ENCODE measurements at regions not wholly inside any gene's neighbourhood (a gene's known extent, or its start where the extent isn't known, plus 50 kb on each side); places are given as distances from the start of the nearest gene placed in this dataset.

DNA sequence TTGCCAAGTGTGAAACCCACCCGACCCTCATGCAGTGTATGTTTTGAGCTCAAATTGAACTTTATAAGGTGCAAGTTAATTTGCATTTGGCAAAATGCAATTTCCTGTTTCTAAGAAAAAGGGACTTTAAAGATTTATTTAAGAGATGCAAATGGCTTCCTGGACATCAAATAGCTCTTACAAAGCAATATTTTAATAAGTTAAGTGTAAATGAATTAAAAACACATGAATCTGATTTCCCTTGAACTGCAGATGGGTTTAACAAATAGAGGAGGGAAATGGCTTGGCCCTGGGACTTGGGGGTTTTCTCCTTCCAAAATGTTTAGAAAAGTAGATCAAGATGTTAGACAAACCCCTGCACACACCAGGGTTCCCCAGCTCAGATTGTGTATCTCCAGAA, 116.0 kb downstream of the EN1 start (continued):
- TF ChIP-seq PTTG1 (tag; IDR thresholded peaks at IDR 0.05; ENCODE audit: low read depth) (no peak), BRCA1 (IDR thresholded peaks at IDR 0.05) (no peak), BRCA1 (CRISPR knock-in tag; IDR thresholded peaks at IDR 0.05) (no peak), ZNF561 (CRISPR knock-in tag; conservative IDR thresholded peaks at IDR 0.05) (no peak), ERF (CRISPR knock-in tag; IDR thresholded peaks at IDR 0.05) (no peak)

DNA sequence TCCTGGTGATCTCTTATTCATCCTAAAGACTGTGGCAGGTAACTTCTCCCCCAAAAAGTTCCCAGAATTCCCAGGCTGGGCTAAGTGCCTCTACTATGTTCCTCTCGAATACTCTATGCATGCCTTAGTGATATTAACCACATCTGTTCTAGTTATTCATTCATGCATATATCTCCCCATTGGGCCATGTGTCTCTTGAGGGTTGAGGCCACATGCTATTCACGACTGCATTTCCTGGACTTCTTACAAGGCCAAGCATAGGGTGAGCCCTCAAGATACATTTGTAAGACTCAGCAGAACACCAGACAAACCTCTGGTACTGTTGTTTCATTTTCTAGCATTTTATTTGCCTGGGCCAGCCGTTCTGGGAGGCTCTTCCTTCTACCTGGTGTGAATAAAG, 117.0 kb downstream of the EN1 start:
- no peaks in the 10 kb centered on the region for H3K9me3 ChIP-seq (replicated peaks; ENCODE audit: control insufficient read depth, insufficient read depth, low read depth, low read length)
- intact Hi-C loops (cut with micrococcal nuclease), result no loop called here
- in situ Hi-C loops (cut with MboI), result no loop called here
- POLR2A ChIA-PET, result interaction anchor here (0.7 kb wide), 1 partner anchor 551 kb away, joined by 3 read pairs; no protein-coding TSS in a partner anchor
- ATAC-seq, result peak; percentile 44
- CTCF ChIA-PET (ENCODE audit: low intra/inter-chr PET ratio), result no interaction called here
- H2AFZ ChIP-seq (ENCODE audit: low read depth, low read length), result peak overlapping the region; percentile 60
- H3K36me3 ChIP-seq (ENCODE audit: control insufficient read depth, insufficient read depth, low read length), result no peaks in the 10 kb centered on the region
- H3K79me2 ChIP-seq (ENCODE audit: control insufficient read depth, insufficient read depth, low read length), result no peaks in the 10 kb centered on the region
- WGBS (ENCODE audit: insufficient coverage, low coverage, missing lambda C conversion rate), result 12% methylated on average over 3 of the region's 3 CpGs
- no peak overlapping the region for H3K4me2 ChIP-seq (ENCODE audit: insufficient read depth, low read length)
- no peak overlapping the region for H3K9ac ChIP-seq (ENCODE audit: insufficient read depth in 1 of 2, low read depth in 2 of 2, low read length in 2 of 2)
- no peak for DNase-seq (ENCODE audit: extremely low read depth in 1 of 4, low spot score in 3 of 4)
- peak; percentile 19 for FAIRE-seq
- peak; percentile 61; the same call in 1 of the 2 replicates for TF ChIP-seq L3MBTL2 (IDR thresholded peaks at IDR 0.05)
- TF ChIP-seq, protein P1, sequence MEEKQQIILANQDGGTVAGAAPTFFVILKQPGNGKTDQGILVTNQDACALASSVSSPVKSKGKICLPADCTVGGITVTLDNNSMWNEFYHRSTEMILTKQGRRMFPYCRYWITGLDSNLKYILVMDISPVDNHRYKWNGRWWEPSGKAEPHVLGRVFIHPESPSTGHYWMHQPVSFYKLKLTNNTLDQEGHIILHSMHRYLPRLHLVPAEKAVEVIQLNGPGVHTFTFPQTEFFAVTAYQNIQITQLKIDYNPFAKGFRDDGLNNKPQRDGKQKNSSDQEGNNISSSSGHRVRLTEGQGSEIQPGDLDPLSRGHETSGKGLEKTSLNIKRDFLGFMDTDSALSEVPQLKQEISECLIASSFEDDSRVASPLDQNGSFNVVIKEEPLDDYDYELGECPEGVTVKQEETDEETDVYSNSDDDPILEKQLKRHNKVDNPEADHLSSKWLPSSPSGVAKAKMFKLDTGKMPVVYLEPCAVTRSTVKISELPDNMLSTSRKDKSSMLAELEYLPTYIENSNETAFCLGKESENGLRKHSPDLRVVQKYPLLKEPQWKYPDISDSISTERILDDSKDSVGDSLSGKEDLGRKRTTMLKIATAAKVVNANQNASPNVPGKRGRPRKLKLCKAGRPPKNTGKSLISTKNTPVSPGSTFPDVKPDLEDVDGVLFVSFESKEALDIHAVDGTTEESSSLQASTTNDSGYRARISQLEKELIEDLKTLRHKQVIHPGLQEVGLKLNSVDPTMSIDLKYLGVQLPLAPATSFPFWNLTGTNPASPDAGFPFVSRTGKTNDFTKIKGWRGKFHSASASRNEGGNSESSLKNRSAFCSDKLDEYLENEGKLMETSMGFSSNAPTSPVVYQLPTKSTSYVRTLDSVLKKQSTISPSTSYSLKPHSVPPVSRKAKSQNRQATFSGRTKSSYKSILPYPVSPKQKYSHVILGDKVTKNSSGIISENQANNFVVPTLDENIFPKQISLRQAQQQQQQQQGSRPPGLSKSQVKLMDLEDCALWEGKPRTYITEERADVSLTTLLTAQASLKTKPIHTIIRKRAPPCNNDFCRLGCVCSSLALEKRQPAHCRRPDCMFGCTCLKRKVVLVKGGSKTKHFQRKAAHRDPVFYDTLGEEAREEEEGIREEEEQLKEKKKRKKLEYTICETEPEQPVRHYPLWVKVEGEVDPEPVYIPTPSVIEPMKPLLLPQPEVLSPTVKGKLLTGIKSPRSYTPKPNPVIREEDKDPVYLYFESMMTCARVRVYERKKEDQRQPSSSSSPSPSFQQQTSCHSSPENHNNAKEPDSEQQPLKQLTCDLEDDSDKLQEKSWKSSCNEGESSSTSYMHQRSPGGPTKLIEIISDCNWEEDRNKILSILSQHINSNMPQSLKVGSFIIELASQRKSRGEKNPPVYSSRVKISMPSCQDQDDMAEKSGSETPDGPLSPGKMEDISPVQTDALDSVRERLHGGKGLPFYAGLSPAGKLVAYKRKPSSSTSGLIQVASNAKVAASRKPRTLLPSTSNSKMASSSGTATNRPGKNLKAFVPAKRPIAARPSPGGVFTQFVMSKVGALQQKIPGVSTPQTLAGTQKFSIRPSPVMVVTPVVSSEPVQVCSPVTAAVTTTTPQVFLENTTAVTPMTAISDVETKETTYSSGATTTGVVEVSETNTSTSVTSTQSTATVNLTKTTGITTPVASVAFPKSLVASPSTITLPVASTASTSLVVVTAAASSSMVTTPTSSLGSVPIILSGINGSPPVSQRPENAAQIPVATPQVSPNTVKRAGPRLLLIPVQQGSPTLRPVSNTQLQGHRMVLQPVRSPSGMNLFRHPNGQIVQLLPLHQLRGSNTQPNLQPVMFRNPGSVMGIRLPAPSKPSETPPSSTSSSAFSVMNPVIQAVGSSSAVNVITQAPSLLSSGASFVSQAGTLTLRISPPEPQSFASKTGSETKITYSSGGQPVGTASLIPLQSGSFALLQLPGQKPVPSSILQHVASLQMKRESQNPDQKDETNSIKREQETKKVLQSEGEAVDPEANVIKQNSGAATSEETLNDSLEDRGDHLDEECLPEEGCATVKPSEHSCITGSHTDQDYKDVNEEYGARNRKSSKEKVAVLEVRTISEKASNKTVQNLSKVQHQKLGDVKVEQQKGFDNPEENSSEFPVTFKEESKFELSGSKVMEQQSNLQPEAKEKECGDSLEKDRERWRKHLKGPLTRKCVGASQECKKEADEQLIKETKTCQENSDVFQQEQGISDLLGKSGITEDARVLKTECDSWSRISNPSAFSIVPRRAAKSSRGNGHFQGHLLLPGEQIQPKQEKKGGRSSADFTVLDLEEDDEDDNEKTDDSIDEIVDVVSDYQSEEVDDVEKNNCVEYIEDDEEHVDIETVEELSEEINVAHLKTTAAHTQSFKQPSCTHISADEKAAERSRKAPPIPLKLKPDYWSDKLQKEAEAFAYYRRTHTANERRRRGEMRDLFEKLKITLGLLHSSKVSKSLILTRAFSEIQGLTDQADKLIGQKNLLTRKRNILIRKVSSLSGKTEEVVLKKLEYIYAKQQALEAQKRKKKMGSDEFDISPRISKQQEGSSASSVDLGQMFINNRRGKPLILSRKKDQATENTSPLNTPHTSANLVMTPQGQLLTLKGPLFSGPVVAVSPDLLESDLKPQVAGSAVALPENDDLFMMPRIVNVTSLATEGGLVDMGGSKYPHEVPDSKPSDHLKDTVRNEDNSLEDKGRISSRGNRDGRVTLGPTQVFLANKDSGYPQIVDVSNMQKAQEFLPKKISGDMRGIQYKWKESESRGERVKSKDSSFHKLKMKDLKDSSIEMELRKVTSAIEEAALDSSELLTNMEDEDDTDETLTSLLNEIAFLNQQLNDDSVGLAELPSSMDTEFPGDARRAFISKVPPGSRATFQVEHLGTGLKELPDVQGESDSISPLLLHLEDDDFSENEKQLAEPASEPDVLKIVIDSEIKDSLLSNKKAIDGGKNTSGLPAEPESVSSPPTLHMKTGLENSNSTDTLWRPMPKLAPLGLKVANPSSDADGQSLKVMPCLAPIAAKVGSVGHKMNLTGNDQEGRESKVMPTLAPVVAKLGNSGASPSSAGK (IDR thresholded peaks at IDR 0.05), result peak; percentile 44
- TF ChIP-seq, protein P2, sequence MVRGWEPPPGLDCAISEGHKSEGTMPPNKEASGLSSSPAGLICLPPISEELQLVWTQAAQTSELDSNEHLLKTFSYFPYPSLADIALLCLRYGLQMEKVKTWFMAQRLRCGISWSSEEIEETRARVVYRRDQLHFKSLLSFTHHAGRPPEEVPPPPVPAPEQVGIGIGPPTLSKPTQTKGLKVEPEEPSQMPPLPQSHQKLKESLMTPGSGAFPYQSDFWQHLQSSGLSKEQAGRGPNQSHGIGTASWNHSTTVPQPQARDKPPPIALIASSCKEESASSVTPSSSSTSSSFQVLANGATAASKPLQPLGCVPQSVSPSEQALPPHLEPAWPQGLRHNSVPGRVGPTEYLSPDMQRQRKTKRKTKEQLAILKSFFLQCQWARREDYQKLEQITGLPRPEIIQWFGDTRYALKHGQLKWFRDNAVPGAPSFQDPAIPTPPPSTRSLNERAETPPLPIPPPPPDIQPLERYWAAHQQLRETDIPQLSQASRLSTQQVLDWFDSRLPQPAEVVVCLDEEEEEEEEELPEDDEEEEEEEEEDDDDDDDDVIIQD (CRISPR knock-in tag; IDR thresholded peaks at IDR 0.05), result no peak
- H3K4me1 ChIP-seq (replicated peaks in 1 of 2; ENCODE audit: control insufficient read depth in 2 of 2, insufficient read depth in 2 of 2, low read length in 2 of 2), result peaks cover 0 to 11% of the 10 kb centered on the region in 2 experiments; a peak in 3 of 5 replicates
- no TSS peak for BruUV-seq (replicated peaks)
- H3K4me3 ChIP-seq, result no peak overlapping the region
- H4K20me1 ChIP-seq (replicated peaks; ENCODE audit: control insufficient read depth, insufficient read depth, low read length), result no peaks in the 10 kb centered on the region
- no peak overlapping the region for H3K27ac ChIP-seq (ENCODE audit: extremely low read depth, low read depth, low read length)
- H3K27me3 ChIP-seq (ENCODE audit: control insufficient read depth in 2 of 2, insufficient read depth in 2 of 2, low read length in 2 of 2), result no peaks in the 10 kb centered on the region
- H3K9me1 ChIP-seq (ENCODE audit: control insufficient read depth, insufficient read depth, low read length), result no peaks in the 10 kb centered on the region

Data from K562 (cell line).